ENCODE measurements at regions not wholly inside any gene's neighbourhood (a gene's known extent, or its start where the extent isn't known, plus 50 kb on each side); places are given as distances from the start of the nearest gene placed in this dataset.

DNA sequence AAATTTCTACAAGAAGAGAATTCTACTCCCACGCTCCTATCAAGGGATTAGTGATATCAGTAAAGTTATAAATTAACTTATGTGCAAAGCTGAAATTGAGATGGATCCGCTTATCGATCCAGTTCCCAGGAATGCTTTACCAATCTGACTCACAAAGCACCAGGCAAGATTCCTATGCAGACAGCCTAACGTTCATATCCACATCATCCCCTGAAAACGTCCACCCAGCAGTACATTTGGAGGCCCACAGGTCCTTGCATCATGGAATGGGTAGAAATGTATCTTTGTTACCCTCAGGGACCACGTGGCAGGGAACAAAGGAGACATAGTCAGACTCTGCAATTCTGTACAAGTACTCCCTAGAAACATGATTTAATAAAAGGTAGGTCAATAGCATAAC, 147.4 kb downstream of the ESM1 start:
- WGBS, 2 donors = 63 to 82% methylated on average over 6 of the region's 6 CpGs
- H3K36me3 ChIP-seq = no peaks in the 10 kb centered on the region
- H3K4me3 ChIP-seq = no peak overlapping the region
- H3K4me1 ChIP-seq = no peaks in the 10 kb centered on the region
- no peaks in the 10 kb centered on the region for H3K9me3 ChIP-seq
- TF ChIP-seq EP300 (IDR thresholded peaks at IDR 0.05) = no peak
- TF ChIP-seq POLR2A (IDR thresholded peaks at IDR 0.05) = no peak
- TF ChIP-seq POLR2AphosphoS5 (IDR thresholded peaks at IDR 0.05) = no peak
- TF ChIP-seq, protein P1, sequence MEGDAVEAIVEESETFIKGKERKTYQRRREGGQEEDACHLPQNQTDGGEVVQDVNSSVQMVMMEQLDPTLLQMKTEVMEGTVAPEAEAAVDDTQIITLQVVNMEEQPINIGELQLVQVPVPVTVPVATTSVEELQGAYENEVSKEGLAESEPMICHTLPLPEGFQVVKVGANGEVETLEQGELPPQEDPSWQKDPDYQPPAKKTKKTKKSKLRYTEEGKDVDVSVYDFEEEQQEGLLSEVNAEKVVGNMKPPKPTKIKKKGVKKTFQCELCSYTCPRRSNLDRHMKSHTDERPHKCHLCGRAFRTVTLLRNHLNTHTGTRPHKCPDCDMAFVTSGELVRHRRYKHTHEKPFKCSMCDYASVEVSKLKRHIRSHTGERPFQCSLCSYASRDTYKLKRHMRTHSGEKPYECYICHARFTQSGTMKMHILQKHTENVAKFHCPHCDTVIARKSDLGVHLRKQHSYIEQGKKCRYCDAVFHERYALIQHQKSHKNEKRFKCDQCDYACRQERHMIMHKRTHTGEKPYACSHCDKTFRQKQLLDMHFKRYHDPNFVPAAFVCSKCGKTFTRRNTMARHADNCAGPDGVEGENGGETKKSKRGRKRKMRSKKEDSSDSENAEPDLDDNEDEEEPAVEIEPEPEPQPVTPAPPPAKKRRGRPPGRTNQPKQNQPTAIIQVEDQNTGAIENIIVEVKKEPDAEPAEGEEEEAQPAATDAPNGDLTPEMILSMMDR (IDR thresholded peaks at IDR 0.05) = no peak
- H3K27me3 ChIP-seq = no peaks in the 10 kb centered on the region
- intact Hi-C loops (cut with DNase I) = no loop called here
- no peak for DNase-seq
- no peak overlapping the region for H3K27ac ChIP-seq

DNA sequence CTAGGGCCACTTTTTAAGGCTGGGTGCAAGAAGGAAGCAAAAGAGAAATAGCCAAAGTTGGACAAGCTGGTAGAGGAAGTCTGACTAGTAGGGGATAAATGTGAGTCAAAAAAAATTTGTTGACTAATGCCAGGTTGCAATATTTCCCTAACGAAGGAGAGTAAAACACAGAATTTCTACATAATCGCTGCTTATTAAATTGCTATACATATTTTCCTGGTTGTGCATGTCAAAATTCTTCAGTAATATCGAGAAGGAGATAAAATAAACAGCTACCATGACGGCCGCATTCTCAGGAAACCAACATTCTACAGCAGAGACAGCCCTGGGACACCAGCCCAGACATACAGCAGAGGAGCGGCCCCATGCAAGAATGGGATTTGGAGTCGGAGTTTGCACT, 148.3 kb downstream of the ESM1 start:
- Histone ChIP-seq H3K4me1 (no peaks in the 10 kb centered on the region), H3K27me3 (no peaks in the 10 kb centered on the region), H3K27ac (no peak overlapping the region), H3K36me3 (no peaks in the 10 kb centered on the region), H3K9me3 (no peaks in the 10 kb centered on the region), H3K4me3 (no peak overlapping the region)
- 79 to 83% methylated on average over 7 of the region's 7 CpGs for WGBS, 2 donors
- TF ChIP-seq POLR2A (IDR thresholded peaks at IDR 0.05) = no peak
- TF ChIP-seq, protein P1 (IDR thresholded peaks at IDR 0.05) = no peak
- TF ChIP-seq EP300 (IDR thresholded peaks at IDR 0.05) = no peak
- TF ChIP-seq POLR2AphosphoS5 (IDR thresholded peaks at IDR 0.05) = no peak
- DNase-seq = no peak
- intact Hi-C loops (cut with DNase I) = no loop called here

DNA sequence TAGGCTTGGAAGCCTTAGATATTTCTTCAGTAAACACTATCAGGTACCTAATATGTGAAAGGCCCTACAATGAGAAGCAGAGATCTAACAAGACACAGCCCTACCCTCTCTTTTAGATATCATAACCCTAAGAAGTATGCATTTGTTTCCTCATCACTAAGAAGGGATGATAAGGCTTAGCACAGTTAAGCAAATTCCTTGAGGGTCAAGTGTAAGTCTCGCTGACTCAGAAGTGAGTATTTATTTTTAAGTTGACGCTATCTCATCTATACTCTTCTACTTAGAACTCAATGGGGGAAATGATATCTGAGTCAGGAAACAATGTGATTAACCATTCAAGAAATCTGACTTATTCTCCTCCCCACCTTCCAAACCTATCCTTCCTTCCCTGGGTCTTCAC, 149.7 kb downstream of the ESM1 start:
- H3K36me3 ChIP-seq = no peaks in the 10 kb centered on the region
- no peak overlapping the region for H3K27ac ChIP-seq
- no peaks in the 10 kb centered on the region for H3K4me1 ChIP-seq
- H3K27me3 ChIP-seq = no peaks in the 10 kb centered on the region
- no peak overlapping the region for H3K4me3 ChIP-seq
- DNase-seq = no peak
- whole genome bisulfite sequencing, 2 donors = 80 to 81% methylated on average over 2 of the region's 2 CpGs
- no peaks in the 10 kb centered on the region for H3K9me3 ChIP-seq
- intact Hi-C loops (cut with DNase I) = no loop called here
- TF ChIP-seq POLR2AphosphoS5 (IDR thresholded peaks at IDR 0.05) = no peak

DNA sequence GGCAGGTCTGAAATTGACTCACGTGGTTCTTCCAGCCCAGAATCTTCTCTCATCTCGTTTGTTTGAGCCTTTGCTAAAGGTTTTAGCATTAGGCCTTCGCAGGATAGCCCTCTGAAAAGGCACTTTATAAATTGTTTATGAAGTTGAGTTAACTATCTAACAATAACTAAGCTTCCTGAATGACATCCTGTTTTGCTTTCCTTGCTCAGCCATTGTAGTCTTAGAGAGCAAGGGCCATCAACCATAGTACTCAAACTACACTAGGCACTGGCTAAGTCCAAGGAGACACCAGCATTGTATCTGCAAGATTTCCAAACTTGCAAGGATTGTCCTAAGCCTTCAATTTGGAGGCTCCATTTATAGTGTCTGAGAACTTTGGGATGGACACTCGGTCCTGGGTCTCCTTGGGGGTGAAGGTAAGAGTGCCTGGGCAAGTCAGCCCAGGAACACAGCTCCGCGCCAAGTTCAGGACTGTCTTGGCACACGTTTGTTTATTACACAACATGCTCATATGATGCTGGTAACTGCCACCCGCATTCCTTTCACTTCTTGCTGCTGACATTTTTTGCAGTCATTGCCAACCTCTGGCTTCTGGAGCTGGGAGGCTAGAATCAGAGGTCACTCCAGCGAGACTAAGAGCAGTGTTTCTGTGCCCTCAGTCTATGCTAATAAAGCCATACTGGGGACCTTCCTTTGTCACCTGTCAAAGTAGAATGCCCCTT, 151.1 kb downstream of the ESM1 start:
- H3K36me3 ChIP-seq = no peaks in the 10 kb centered on the region
- no peak overlapping the region for H3K4me3 ChIP-seq
- intact Hi-C loops (cut with DNase I) = no loop called here
- H3K27ac ChIP-seq = no peak overlapping the region
- H3K9me3 ChIP-seq = no peaks in the 10 kb centered on the region
- TF ChIP-seq, protein P1 (IDR thresholded peaks at IDR 0.05) = no peak
- TF ChIP-seq EP300 (IDR thresholded peaks at IDR 0.05) (no peak), POLR2A (IDR thresholded peaks at IDR 0.05) (no peak), POLR2AphosphoS5 (IDR thresholded peaks at IDR 0.05) (no peak)
- no peak for DNase-seq
- no peaks in the 10 kb centered on the region for H3K27me3 ChIP-seq
- 68 to 83% methylated on average over 9 of the region's 9 CpGs for WGBS, 2 donors
- no peaks in the 10 kb centered on the region for H3K4me1 ChIP-seq

DNA sequence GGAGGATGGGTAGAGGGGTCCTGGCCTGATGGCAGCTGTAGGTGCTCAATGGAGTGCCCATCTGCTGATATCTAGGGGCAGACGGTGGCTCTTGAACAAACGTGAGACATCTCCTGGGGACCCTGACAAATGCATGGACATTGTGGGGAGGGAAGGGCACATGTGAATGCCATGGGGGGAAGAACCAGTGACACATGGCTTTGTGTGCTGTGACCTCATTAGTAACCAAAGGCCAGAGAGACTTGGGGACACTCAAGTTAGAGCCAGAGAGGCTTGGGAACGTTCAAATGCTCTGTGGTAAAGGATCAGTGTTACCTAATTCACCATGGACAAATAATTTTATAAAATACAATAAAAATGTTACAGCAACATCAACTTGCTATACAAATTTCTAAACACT, 151.8 kb downstream of the ESM1 start:
- DNase-seq = no peak
- H3K4me3 ChIP-seq = no peak overlapping the region
- H3K27me3 ChIP-seq = no peaks in the 10 kb centered on the region
- no peaks in the 10 kb centered on the region for H3K4me1 ChIP-seq
- no peaks in the 10 kb centered on the region for H3K9me3 ChIP-seq
- no peaks in the 10 kb centered on the region for H3K36me3 ChIP-seq
- H3K27ac ChIP-seq = no peak overlapping the region
- intact Hi-C loops (cut with DNase I) = no loop called here
- TF ChIP-seq POLR2AphosphoS5 (IDR thresholded peaks at IDR 0.05) = no peak
- TF ChIP-seq, protein P1 (IDR thresholded peaks at IDR 0.05) = no peak
- no peak for TF ChIP-seq POLR2A (IDR thresholded peaks at IDR 0.05)
- no peak for TF ChIP-seq EP300 (IDR thresholded peaks at IDR 0.05)
- 75 to 87% methylated on average over 3 of the region's 3 CpGs for WGBS, 2 donors
